ENCODE measurements at regions not wholly inside any gene's neighbourhood (a gene's known extent, or its start where the extent isn't known, plus 50 kb on each side); places are given as distances from the start of the nearest gene placed in this dataset.

GRCh38 chr7:45410893-45411292 is 163.3 kb upstream of the ADCY1 start:
- TF ChIP-seq CTCF (optimal IDR thresholded peaks at IDR 0.05 in 1 of 3, IDR thresholded peaks at IDR 0.05 in 1 of 3, conservative IDR thresholded peaks at IDR 0.05 in 1 of 3; ENCODE audit: extremely low read depth in 1 of 3, insufficient read depth in 2 of 3, low read length in 3 of 3), result no peak
- TF ChIP-seq EZH2 (IDR thresholded peaks at IDR 0.05; ENCODE audit: low read length), result no peak

Measured in keratinocyte (primary cell).